ENCODE measurements at regions not wholly inside any gene's neighbourhood (a gene's known extent, or its start where the extent isn't known, plus 50 kb on each side); places are given as distances from the start of the nearest gene placed in this dataset.

GRCh38 chr6:149166336-149166735, 151.2 kb upstream of the TAB2 start:
- no peak overlapping the region for H3K4me3 ChIP-seq
- intact Hi-C loops (cut with DNase I; ENCODE audit: low total_unique reads), result no loop called here
- peak in 1 of 2 donors; percentile 24 for DNase-seq
- H3K27ac ChIP-seq, result no peak overlapping the region
- H3K27me3 ChIP-seq, result no peaks in the 10 kb centered on the region
- no peaks in the 10 kb centered on the region for H3K9me3 ChIP-seq
- peaks cover 0 to 29% (median 5%) of the 10 kb centered on the region in 4 donors for H3K4me1 ChIP-seq
- no peaks in the 10 kb centered on the region for H3K36me3 ChIP-seq
- no peak for TF ChIP-seq POLR2A (IDR thresholded peaks at IDR 0.05)
- no peak for TF ChIP-seq POLR2AphosphoS5 (IDR thresholded peaks at IDR 0.05)
- 13 to 23% (median 19%) methylated on average over 1 of the region's 1 CpG for WGBS, 5 donors

GRCh38 chr6:149166747-149167146, 150.8 kb upstream of the TAB2 start:
- no peaks in the 10 kb centered on the region for H3K36me3 ChIP-seq
- peak in 1 of 2 donors; percentile 57 for DNase-seq
- TF ChIP-seq EP300 (IDR thresholded peaks at IDR 0.05), result no peak
- TF ChIP-seq POLR2AphosphoS5 (IDR thresholded peaks at IDR 0.05), result no peak
- intact Hi-C loops (cut with DNase I; ENCODE audit: low total_unique reads), result no loop called here
- H3K27me3 ChIP-seq, result no peaks in the 10 kb centered on the region
- no peak overlapping the region for H3K4me3 ChIP-seq
- 54 to 63% (median 57%) methylated on average over 8 of the region's 8 CpGs for WGBS, 5 donors
- no peaks in the 10 kb centered on the region for H3K9me3 ChIP-seq
- peaks cover 0 to 29% (median 5%) of the 10 kb centered on the region in 4 donors for H3K4me1 ChIP-seq
- no peak overlapping the region for H3K27ac ChIP-seq

- H3K4me1 ChIP-seq, result peaks cover 0 to 29% (median 5%) of the 10 kb centered on the region in 4 donors
- DNase-seq, result no peak
- no peak overlapping the region for H3K4me3 ChIP-seq
- 68 to 87% (median 81%) methylated on average over 6 of the region's 6 CpGs for WGBS, 5 donors
- peaks cover 0 to 6% (median 0%) of the 10 kb centered on the region in 3 donors for H3K27me3 ChIP-seq
- TF ChIP-seq POLR2A (IDR thresholded peaks at IDR 0.05), result no peak
- no peak for TF ChIP-seq POLR2AphosphoS5 (IDR thresholded peaks at IDR 0.05)
- no peak for TF ChIP-seq CTCF (IDR thresholded peaks at IDR 0.05)
- TF ChIP-seq EP300 (IDR thresholded peaks at IDR 0.05), result no peak
- intact Hi-C loops (cut with DNase I; ENCODE audit: low total_unique reads), result no loop called here
- H3K9me3 ChIP-seq, result no peaks in the 10 kb centered on the region
- no peaks in the 10 kb centered on the region for H3K36me3 ChIP-seq
- H3K27ac ChIP-seq, result peak overlapping the region in 1 of 5 donors; percentile 60
Measured at GRCh38 chr6:149168968-149169367, 148.5 kb upstream of the TAB2 start.

- intact Hi-C loops (cut with DNase I; ENCODE audit: low total_unique reads), result no loop called here
- Histone ChIP-seq H3K4me3 (no peak overlapping the region), H3K27ac (peak overlapping the region in 4 of 5 donors; percentile 9 to 60 (median 38)), H3K9me3 (no peaks in the 10 kb centered on the region), H3K4me1 (peaks cover 0 to 29% (median 5%) of the 10 kb centered on the region in 4 donors), H3K36me3 (no peaks in the 10 kb centered on the region), H3K27me3 (peaks cover 0 to 6% (median 0%) of the 10 kb centered on the region in 3 donors)
- peak in 1 of 2 donors; percentile 49 for DNase-seq
- TF ChIP-seq POLR2AphosphoS5 (IDR thresholded peaks at IDR 0.05) (peak in 1 of 3 donors; percentile 44), POLR2A (IDR thresholded peaks at IDR 0.05) (no peak)
- 62 to 88% (median 82%) methylated on average over 6 of the region's 6 CpGs for WGBS, 5 donors
Measured at GRCh38 chr6:149169761-149170511, 147.6 kb upstream of the TAB2 start.

GRCh38 chr6:149170564-149171452, 146.7 kb upstream of the TAB2 start:
- Histone ChIP-seq H3K27ac (peak overlapping the region in 1 of 5 donors; percentile 62), H3K9me3 (no peaks in the 10 kb centered on the region), H3K4me3 (no peak overlapping the region), H3K4me1 (peaks cover 0 to 26% (median 5%) of the 10 kb centered on the region in 4 donors), H3K27me3 (peaks cover 0 to 6% (median 0%) of the 10 kb centered on the region in 3 donors), H3K36me3 (no peaks in the 10 kb centered on the region)
- TF ChIP-seq POLR2A (IDR thresholded peaks at IDR 0.05), result no peak
- no peak for TF ChIP-seq POLR2AphosphoS5 (IDR thresholded peaks at IDR 0.05)
- TF ChIP-seq CTCF (IDR thresholded peaks at IDR 0.05), result no peak
- TF ChIP-seq EP300 (IDR thresholded peaks at IDR 0.05), result no peak
- peak in 1 of 2 donors; percentile 69 for DNase-seq
- 64 to 78% (median 73%) methylated on average over 11 of the region's 11 CpGs for WGBS, 5 donors
- intact Hi-C loops (cut with DNase I; ENCODE audit: low total_unique reads), result no loop called here
